ENCODE measurements at regions not wholly inside any gene's neighbourhood (a gene's known extent, or its start where the extent isn't known, plus 50 kb on each side); places are given as distances from the start of the nearest gene placed in this dataset.
"Not testable (repeated sequence)": the region's sequence is repeated elsewhere in the genome, so short reads cannot be mapped to it uniquely, and the experiment has no call there.

- not testable (repeated sequence) for DNase-seq
Observed at GRCh38 chr15:91415258-91415657, 315.2 kb downstream of the SV2B start.

GRCh38 chr15:91420689-91421088 is 320.6 kb downstream of the SV2B start:
- no peak for DNase-seq

- no peak for DNase-seq
Observed at GRCh38 chr15:91422797-91423196, 322.7 kb downstream of the SV2B start.

GRCh38 chr15:91424001-91424400 is 323.9 kb downstream of the SV2B start:
- DNase-seq: no peak

- no peak for DNase-seq
Observed at GRCh38 chr15:91426412-91426811, 326.4 kb downstream of the SV2B start.

GRCh38 chr15:91429973-91430372 is 329.9 kb downstream of the SV2B start:
- DNase-seq: no peak

- DNase-seq: no peak
Observed at GRCh38 chr15:91431041-91431715, 331.1 kb downstream of the SV2B start.

GRCh38 chr15:91435113-91435512 is 335.1 kb downstream of the SV2B start:
- DNase-seq: no peak

GRCh38 chr15:91444656-91445055 is 344.6 kb downstream of the SV2B start:
- DNase-seq: no peak

- DNase-seq: no peak
Observed at GRCh38 chr15:91445695-91446228, 345.7 kb downstream of the SV2B start.

GRCh38 chr15:91447991-91448644 is 348.1 kb downstream of the SV2B start:
- DNase-seq: no peak

GRCh38 chr15:91453376-91453775 is 353.3 kb downstream of the SV2B start:
- not testable (repeated sequence) for DNase-seq

- no peak for DNase-seq
Observed at GRCh38 chr15:91456251-91456718, 356.2 kb downstream of the SV2B start.

GRCh38 chr15:91456921-91457320 is 356.9 kb downstream of the SV2B start:
- no peak for DNase-seq

GRCh38 chr15:91461377-91461776 is 361.3 kb downstream of the SV2B start:
- DNase-seq: no peak

- no peak for DNase-seq
Observed at GRCh38 chr15:91465086-91465485, 365.0 kb downstream of the SV2B start.

GRCh38 chr15:91465696-91466095 is 365.6 kb downstream of the SV2B start:
- no peak for DNase-seq

- DNase-seq: no peak
Observed at GRCh38 chr15:91468871-91469580, 369.0 kb downstream of the SV2B start.

- peak; percentile 89 for DNase-seq
Observed at GRCh38 chr15:91469632-91470567, 369.8 kb downstream of the SV2B start.

GRCh38 chr15:91471468-91471867 is 371.4 kb downstream of the SV2B start:
- DNase-seq: no peak

- DNase-seq: peak; percentile 66
Observed at GRCh38 chr15:91472316-91472756, 372.3 kb downstream of the SV2B start.

GRCh38 chr15:91473894-91474545 is 374.0 kb downstream of the SV2B start:
- no peak for DNase-seq

Data from activated effector memory CD4-positive, alpha-beta T cell treated with anti-CD3 and anti-CD28 coated beads, Interleukin-2, amount 50 U/mL, for 16 hours (primary cell).